Astrocyte (in vitro differentiated cells and primary cell): ENCODE measurements at regions not wholly inside any gene's neighbourhood (a gene's known extent, or its start where the extent isn't known, plus 50 kb on each side); places are given as distances from the start of the nearest gene placed in this dataset.

Experiments
- DNase-seq: peaks from one replicate; pipeline ENCODE4 v3.0.0-alpha.2; 2010; ENCODE audit warnings: low read depth
- FAIRE-seq: peaks from 2 replicates; lab custom pipeline; 2011; peaks lifted over from hg19 to GRCh38; lab: Jason Lieb, UNC
- H2AFZ ChIP-seq: 2 replicates; pipeline ENCODE4 v1.6.0; 2012; ENCODE audit warnings: low read depth, low read length, inconsistent platforms
- H3K27ac ChIP-seq: 2 replicates; pipeline ENCODE4 v1.5.1; 2011; ENCODE audit warnings: low read depth, low read length, inconsistent platforms
- H3K27me3 ChIP-seq: 2 replicates; pipeline ENCODE4 v1.6.0; 2011; ENCODE audit warnings: low read length, inconsistent platforms; ENCODE audit not compliant: insufficient read depth
- H3K36me3 ChIP-seq: 2 replicates; pipeline ENCODE4 v1.5.1; 2011; ENCODE audit warnings: low read length, inconsistent platforms; ENCODE audit not compliant: insufficient read depth
- H3K4me1 ChIP-seq: 2 replicates; pipeline ENCODE4 v1.5.1; 2011; ENCODE audit warnings: low read length, inconsistent platforms; ENCODE audit not compliant: insufficient read depth
- H3K4me2 ChIP-seq: 2 replicates; pipeline ENCODE4 v1.6.0; 2012; ENCODE audit warnings: low read length, inconsistent platforms
- H3K4me3 ChIP-seq: 2 replicates; pipeline ENCODE4 v1.5.1; 2011; ENCODE audit warnings: low read depth, mild to moderate bottlenecking, low read length, inconsistent platforms; ENCODE audit not compliant: insufficient read depth
- H3K79me2 ChIP-seq: 2 replicates; pipeline ENCODE4 v1.6.0; 2012; ENCODE audit warnings: mild to moderate bottlenecking, low read length, inconsistent platforms; ENCODE audit not compliant: insufficient read depth
- H3K9ac ChIP-seq: 2 replicates; pipeline ENCODE4 v1.6.0; 2012; ENCODE audit warnings: mild to moderate bottlenecking, low read length, inconsistent platforms
- H3K9me3 ChIP-seq: 2 replicates; pipeline ENCODE4 v1.5.1; 2012; ENCODE audit warnings: low read depth, mild to moderate bottlenecking, low read length, inconsistent platforms; ENCODE audit not compliant: insufficient read depth
- H4K20me1 ChIP-seq: 2 replicates; pipeline ENCODE4 v1.6.0; 2012; ENCODE audit warnings: low read length, inconsistent platforms; ENCODE audit not compliant: insufficient read depth
- H3K27ac Mint-ChIP-seq: one replicate; pipeline ENCODE4 v1.8.0; 2021; ENCODE audit warnings: mild to moderate bottlenecking, mixed read lengths; ENCODE audit not compliant: unreplicated experiment
- H3K27me3 Mint-ChIP-seq: one replicate; pipeline ENCODE4 v1.8.0; 2021; ENCODE audit warnings: low read depth, mixed read lengths; ENCODE audit not compliant: unreplicated experiment
- H3K36me3 Mint-ChIP-seq: one replicate; pipeline ENCODE4 v1.8.0; 2021; ENCODE audit warnings: low read depth, mixed read lengths; ENCODE audit not compliant: unreplicated experiment
- H3K4me1 Mint-ChIP-seq: one replicate; pipeline ENCODE4 v1.8.0; 2021; ENCODE audit warnings: low read depth, mixed read lengths; ENCODE audit not compliant: unreplicated experiment
- H3K4me3 Mint-ChIP-seq: one replicate; pipeline ENCODE4 v1.8.0; 2021; ENCODE audit warnings: mild to moderate bottlenecking, moderate library complexity, mixed read lengths; ENCODE audit not compliant: unreplicated experiment
- H3K9me3 Mint-ChIP-seq: one replicate; pipeline ENCODE4 v1.8.0; 2021; ENCODE audit warnings: mild to moderate bottlenecking, mixed read lengths; ENCODE audit not compliant: unreplicated experiment
- CTCF ChIP-seq: IDR thresholded peaks from 2 replicates; pipeline ENCODE4 v1.5.1; 2011; ENCODE audit warnings: low read depth, mild to moderate bottlenecking, inconsistent platforms, low read length, moderate library complexity; ENCODE audit not compliant: insufficient read depth
- EZH2 ChIP-seq: IDR thresholded peaks from 2 replicates; pipeline ENCODE4 v1.6.1; 2012; ENCODE audit warnings: mild to moderate bottlenecking, low read length, inconsistent platforms; ENCODE audit not compliant: insufficient read depth

- no peaks in the 10 kb centered on the region for H3K36me3 Mint-ChIP-seq
- H3K4me1 Mint-ChIP-seq, result peaks cover 5% of the 10 kb centered on the region
- Histone ChIP-seq H2AFZ (no peak overlapping the region), H3K9me3 (no peaks in the 10 kb centered on the region), H3K36me3 (no peaks in the 10 kb centered on the region), H4K20me1 (no peaks in the 10 kb centered on the region), H3K4me2 (no peak overlapping the region), H3K9ac (no peak overlapping the region), H3K27ac (no peak overlapping the region), H3K27me3 (no peaks in the 10 kb centered on the region), H3K4me3 (no peak overlapping the region), H3K4me1 (no peaks in the 10 kb centered on the region), H3K79me2 (no peaks in the 10 kb centered on the region)
- DNase-seq (no peak), FAIRE-seq (no peak)
- peaks cover 7% of the 10 kb centered on the region for H3K9me3 Mint-ChIP-seq
- H3K27ac Mint-ChIP-seq, result no peak overlapping the region
- TF ChIP-seq CTCF (no peak), EZH2 (no peak)
- H3K4me3 Mint-ChIP-seq, result no peak overlapping the region
- H3K27me3 Mint-ChIP-seq, result no peaks in the 10 kb centered on the region
Observed at GRCh38 chr10:6843894-6844650, 264.0 kb upstream of the PRKCQ start.

DNA sequence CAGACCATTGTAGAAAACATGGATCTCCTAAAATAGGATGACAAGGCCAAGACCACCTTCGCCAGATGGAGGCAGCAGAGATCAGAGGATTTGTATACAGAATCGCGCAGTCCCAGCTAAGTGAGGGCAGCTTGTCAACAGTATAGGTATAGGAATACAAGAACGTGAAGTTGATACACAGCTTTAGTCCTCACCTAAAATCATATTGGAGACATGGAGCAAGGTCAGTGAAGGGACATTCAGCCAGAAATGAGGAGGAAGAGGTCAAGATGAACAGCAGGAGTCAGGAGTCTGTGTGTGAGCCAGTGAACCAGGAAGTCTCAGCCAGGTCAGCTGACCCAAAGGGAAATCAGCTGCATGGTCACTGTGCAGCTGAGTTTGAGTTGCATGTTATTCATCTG is 263.4 kb upstream of the PRKCQ start:
- no peaks in the 10 kb centered on the region for H4K20me1 ChIP-seq
- no peak overlapping the region for H3K4me3 ChIP-seq
- no peak overlapping the region for H3K4me2 ChIP-seq
- H2AFZ ChIP-seq, result no peak overlapping the region
- no peaks in the 10 kb centered on the region for H3K36me3 ChIP-seq
- Mint-ChIP-seq H3K9me3 (peaks cover 7% of the 10 kb centered on the region), H3K27me3 (no peaks in the 10 kb centered on the region), H3K4me3 (no peak overlapping the region), H3K36me3 (no peaks in the 10 kb centered on the region), H3K27ac (no peak overlapping the region), H3K4me1 (peaks cover 5% of the 10 kb centered on the region)
- H3K4me1 ChIP-seq, result no peaks in the 10 kb centered on the region
- no peak for FAIRE-seq
- TF ChIP-seq CTCF (no peak), EZH2 (no peak)
- H3K9ac ChIP-seq, result no peak overlapping the region
- no peak overlapping the region for H3K27ac ChIP-seq
- H3K79me2 ChIP-seq, result no peaks in the 10 kb centered on the region
- no peaks in the 10 kb centered on the region for H3K9me3 ChIP-seq
- H3K27me3 ChIP-seq, result no peaks in the 10 kb centered on the region
- DNase-seq, result no peak

- Mint-ChIP-seq H3K27me3 (no peaks in the 10 kb centered on the region), H3K27ac (no peak overlapping the region), H3K4me3 (no peak overlapping the region), H3K4me1 (peaks cover 5% of the 10 kb centered on the region), H3K36me3 (no peaks in the 10 kb centered on the region), H3K9me3 (peaks cover 7% of the 10 kb centered on the region)
- H3K4me1 ChIP-seq, result no peaks in the 10 kb centered on the region
- no peaks in the 10 kb centered on the region for H3K27me3 ChIP-seq
- no peaks in the 10 kb centered on the region for H3K36me3 ChIP-seq
- no peak overlapping the region for H3K27ac ChIP-seq
- no peaks in the 10 kb centered on the region for H4K20me1 ChIP-seq
- no peak for TF ChIP-seq CTCF
- TF ChIP-seq EZH2, result no peak
- H3K9me3 ChIP-seq, result no peaks in the 10 kb centered on the region
- no peak overlapping the region for H3K4me3 ChIP-seq
- no peak overlapping the region for H3K4me2 ChIP-seq
- DNase-seq (no peak), FAIRE-seq (no peak)
- H2AFZ ChIP-seq, result no peak overlapping the region
- H3K79me2 ChIP-seq, result no peaks in the 10 kb centered on the region
- no peak overlapping the region for H3K9ac ChIP-seq
Observed at GRCh38 chr10:6842722-6843121, 262.6 kb upstream of the PRKCQ start.
